PFSK-1 (cell line): ENCODE measurements at regions not wholly inside any gene's neighbourhood (a gene's known extent, or its start where the extent isn't known, plus 50 kb on each side); places are given as distances from the start of the nearest gene placed in this dataset.

Experiments
- FOXP2 ChIP-seq: optimal IDR thresholded peaks from 2 replicates; pipeline ENCODE3; 2011; ENCODE audit warnings: borderline replicate concordance, control low read depth, inconsistent platforms; ENCODE audit not compliant: insufficient read depth; ENCODE audit errors: extremely low read length, extremely low read depth
- POLR2AphosphoS5 ChIP-seq: IDR thresholded peaks from 2 replicates; pipeline ENCODE4 v1.6.1; 2012; ENCODE audit warnings: low read depth, mild to moderate bottlenecking, control low read depth, low read length, moderate library complexity

GRCh38 chr11:25485315-25485714, 846.6 kb upstream of the ANO3 start:
- TF ChIP-seq POLR2AphosphoS5 (no peak), FOXP2 (no peak)
